Panc1 (cell line): ENCODE measurements at regions not wholly inside any gene's neighbourhood (a gene's known extent, or its start where the extent isn't known, plus 50 kb on each side); places are given as distances from the start of the nearest gene placed in this dataset.

ENCODE experiments used
- ATAC-seq: fragments of 200-7000 bp; cut with Tn5 transposase; 2 replicates; pipeline ENCODE4 v1.9.1; 2020; ENCODE audit warnings: mild to moderate bottlenecking, moderate library complexity
- BruUV-seq: library from RNA; stranded (reverse); fragments of 400-500 nt; replicated peaks from 2 replicates; lab custom pipeline; 2021; lab: Mats Ljungman, UMichigan
- CTCF ChIA-PET: fragments of 300-600 bp; sonication (Branson Sonifier 250); formaldehyde crosslinking; loops from one replicate; lab custom pipeline; 2022; ENCODE audit warnings: antibody characterized with exemption; lab: Charles Lee
- POLR2A ChIA-PET: fragments of 300-600 bp; sonication (Branson Sonifier 250); formaldehyde crosslinking; loops from one replicate; lab custom pipeline; 2022; ENCODE audit warnings: antibody characterized with exemption; lab: Charles Lee
- DNase-seq: peaks from one replicate; pipeline ENCODE4 v3.0.0-alpha.2; 2010; ENCODE audit warnings: low read depth, low spot score
- H3K27ac ChIP-seq: 2 replicates; pipeline ENCODE4 v1.5.1; 2011; ENCODE audit warnings: mild to moderate bottlenecking, low read length, inconsistent platforms
- H3K27me3 ChIP-seq: fragments of 200-500 bp; sonication (Bioruptor generic); 2 replicates; pipeline ENCODE4 v1.6.0; 2014; ENCODE audit warnings: low read length, inconsistent platforms; ENCODE audit not compliant: control insufficient read depth, insufficient read depth
- H3K36me3 ChIP-seq: fragments of 200-500 bp; sonication (Bioruptor generic); 2 replicates; pipeline ENCODE4 v1.5.1; 2014; ENCODE audit warnings: inconsistent platforms, mild to moderate bottlenecking, low read length, moderate library complexity; ENCODE audit not compliant: control insufficient read depth, insufficient read depth
- H3K4me1 ChIP-seq: 2 replicates; pipeline ENCODE4 v1.5.1; 2011; ENCODE audit warnings: inconsistent platforms, mild to moderate bottlenecking, low read length, moderate library complexity; ENCODE audit not compliant: control insufficient read depth, insufficient read depth
- H3K4me3 ChIP-seq, 2 experiments: 2 replicates each; pipeline ENCODE4 v1.5.1; 2011 to 2012; ENCODE audit warnings: low read depth in 2 of 2, low read length in 2 of 2, mild to moderate bottlenecking in 2 of 2, inconsistent platforms in 1 of 2, moderate library complexity in 1 of 2
- H3K9me3 ChIP-seq: fragments of 200-500 bp; sonication (Bioruptor generic); 2 replicates; pipeline ENCODE4 v1.5.1; 2014; ENCODE audit warnings: low read depth, mild to moderate bottlenecking, inconsistent platforms, low read length, moderate library complexity; ENCODE audit not compliant: control insufficient read depth, insufficient read depth
- POLR2AphosphoS5 ChIP-seq: IDR thresholded peaks from 2 replicates; pipeline ENCODE4 v1.6.1; 2012; ENCODE audit warnings: mild to moderate bottlenecking, low read depth, low read length, moderate library complexity
- SIN3A ChIP-seq: IDR thresholded peaks from 2 replicates; pipeline ENCODE4 v1.6.1; 2012; ENCODE audit warnings: low read depth, mild to moderate bottlenecking, low read length, moderate library complexity, borderline replicate concordance; ENCODE audit not compliant: insufficient read depth
- TCF7L2 ChIP-seq: IDR thresholded peaks from 2 replicates; pipeline ENCODE4 v1.6.1; 2011; ENCODE audit warnings: mild to moderate bottlenecking, low read depth, low read length, inconsistent platforms
- in situ Hi-C: cut with HindIII; loops from 2 replicates; pipeline ENCODE4 v1.10.0; 2016; ENCODE audit warnings: low sequenced_read_pairs, low pct_unique_long_range_greater_than_20kb
- intact Hi-C: fragments of 100-400 bp; cut with micrococcal nuclease; formaldehyde crosslinking; loops from one replicate; pipeline ENCODE4 v1.10.0; 2022; ENCODE audit not compliant: unreplicated experiment
- TF ChIP-seq, protein P1 (sequence below), 2 experiments: IDR thresholded peaks; 2 replicates each; pipeline ENCODE4 v1.6.1; 2011 to 2012; ENCODE audit warnings: low read depth in 2 of 2, control low read depth in 1 of 2, low read length in 1 of 2, mild to moderate bottlenecking in 1 of 2, moderate library complexity in 1 of 2; ENCODE audit not compliant: insufficient read depth in 1 of 2
- TF ChIP-seq, protein P2 (sequence below): fragments of 450-650 bp; IDR thresholded peaks from 2 replicates; pipeline ENCODE4 v1.5.1; 2017; ENCODE audit warnings: mild to moderate bottlenecking

DNA sequence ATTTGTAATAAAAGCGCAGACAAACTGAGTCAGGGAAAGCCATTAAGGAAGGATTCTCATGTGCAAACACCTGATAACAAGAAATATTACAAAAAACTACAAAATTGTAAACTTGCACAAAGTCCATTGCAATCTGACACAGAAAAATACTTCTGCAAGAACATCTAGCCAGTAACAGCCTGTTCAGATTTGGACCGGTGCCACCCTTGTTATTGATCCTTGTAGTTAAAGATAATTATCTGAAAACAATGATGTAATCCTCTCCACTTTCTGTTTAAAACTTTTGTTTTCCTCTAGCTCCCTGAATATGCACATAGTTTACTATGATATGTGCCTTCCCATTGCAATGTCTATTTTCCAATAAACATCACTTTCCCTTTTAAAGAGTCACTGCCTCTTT lies 1090.2 kb downstream of the PLOD2 start:
- in situ Hi-C loops (no loop called here), intact Hi-C loops (no loop called here)
- Histone ChIP-seq H3K4me1 (no peaks in the 10 kb centered on the region), H3K4me3 (no peak overlapping the region), H3K27ac (no peak overlapping the region), H3K36me3 (no peaks in the 10 kb centered on the region), H3K9me3 (no peaks in the 10 kb centered on the region), H3K27me3 (no peaks in the 10 kb centered on the region)
- DNase-seq (no peak), ATAC-seq (no peak)
- ChIA-PET CTCF (no interaction called here), POLR2A (no interaction called here)
- no peak for TF ChIP-seq TCF7L2
- TF ChIP-seq, protein P1, sequence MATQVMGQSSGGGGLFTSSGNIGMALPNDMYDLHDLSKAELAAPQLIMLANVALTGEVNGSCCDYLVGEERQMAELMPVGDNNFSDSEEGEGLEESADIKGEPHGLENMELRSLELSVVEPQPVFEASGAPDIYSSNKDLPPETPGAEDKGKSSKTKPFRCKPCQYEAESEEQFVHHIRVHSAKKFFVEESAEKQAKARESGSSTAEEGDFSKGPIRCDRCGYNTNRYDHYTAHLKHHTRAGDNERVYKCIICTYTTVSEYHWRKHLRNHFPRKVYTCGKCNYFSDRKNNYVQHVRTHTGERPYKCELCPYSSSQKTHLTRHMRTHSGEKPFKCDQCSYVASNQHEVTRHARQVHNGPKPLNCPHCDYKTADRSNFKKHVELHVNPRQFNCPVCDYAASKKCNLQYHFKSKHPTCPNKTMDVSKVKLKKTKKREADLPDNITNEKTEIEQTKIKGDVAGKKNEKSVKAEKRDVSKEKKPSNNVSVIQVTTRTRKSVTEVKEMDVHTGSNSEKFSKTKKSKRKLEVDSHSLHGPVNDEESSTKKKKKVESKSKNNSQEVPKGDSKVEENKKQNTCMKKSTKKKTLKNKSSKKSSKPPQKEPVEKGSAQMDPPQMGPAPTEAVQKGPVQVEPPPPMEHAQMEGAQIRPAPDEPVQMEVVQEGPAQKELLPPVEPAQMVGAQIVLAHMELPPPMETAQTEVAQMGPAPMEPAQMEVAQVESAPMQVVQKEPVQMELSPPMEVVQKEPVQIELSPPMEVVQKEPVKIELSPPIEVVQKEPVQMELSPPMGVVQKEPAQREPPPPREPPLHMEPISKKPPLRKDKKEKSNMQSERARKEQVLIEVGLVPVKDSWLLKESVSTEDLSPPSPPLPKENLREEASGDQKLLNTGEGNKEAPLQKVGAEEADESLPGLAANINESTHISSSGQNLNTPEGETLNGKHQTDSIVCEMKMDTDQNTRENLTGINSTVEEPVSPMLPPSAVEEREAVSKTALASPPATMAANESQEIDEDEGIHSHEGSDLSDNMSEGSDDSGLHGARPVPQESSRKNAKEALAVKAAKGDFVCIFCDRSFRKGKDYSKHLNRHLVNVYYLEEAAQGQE (IDR thresholded peaks at IDR 0.05; ENCODE audit: insufficient read depth in 1 of 2, low read depth in 2 of 2, low read length in 1 of 2), result no peak
- TF ChIP-seq SIN3A, result no peak
- TF ChIP-seq, protein P2, sequence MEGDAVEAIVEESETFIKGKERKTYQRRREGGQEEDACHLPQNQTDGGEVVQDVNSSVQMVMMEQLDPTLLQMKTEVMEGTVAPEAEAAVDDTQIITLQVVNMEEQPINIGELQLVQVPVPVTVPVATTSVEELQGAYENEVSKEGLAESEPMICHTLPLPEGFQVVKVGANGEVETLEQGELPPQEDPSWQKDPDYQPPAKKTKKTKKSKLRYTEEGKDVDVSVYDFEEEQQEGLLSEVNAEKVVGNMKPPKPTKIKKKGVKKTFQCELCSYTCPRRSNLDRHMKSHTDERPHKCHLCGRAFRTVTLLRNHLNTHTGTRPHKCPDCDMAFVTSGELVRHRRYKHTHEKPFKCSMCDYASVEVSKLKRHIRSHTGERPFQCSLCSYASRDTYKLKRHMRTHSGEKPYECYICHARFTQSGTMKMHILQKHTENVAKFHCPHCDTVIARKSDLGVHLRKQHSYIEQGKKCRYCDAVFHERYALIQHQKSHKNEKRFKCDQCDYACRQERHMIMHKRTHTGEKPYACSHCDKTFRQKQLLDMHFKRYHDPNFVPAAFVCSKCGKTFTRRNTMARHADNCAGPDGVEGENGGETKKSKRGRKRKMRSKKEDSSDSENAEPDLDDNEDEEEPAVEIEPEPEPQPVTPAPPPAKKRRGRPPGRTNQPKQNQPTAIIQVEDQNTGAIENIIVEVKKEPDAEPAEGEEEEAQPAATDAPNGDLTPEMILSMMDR, result no peak
- no peak for TF ChIP-seq POLR2AphosphoS5
- no TSS peak for BruUV-seq

DNA sequence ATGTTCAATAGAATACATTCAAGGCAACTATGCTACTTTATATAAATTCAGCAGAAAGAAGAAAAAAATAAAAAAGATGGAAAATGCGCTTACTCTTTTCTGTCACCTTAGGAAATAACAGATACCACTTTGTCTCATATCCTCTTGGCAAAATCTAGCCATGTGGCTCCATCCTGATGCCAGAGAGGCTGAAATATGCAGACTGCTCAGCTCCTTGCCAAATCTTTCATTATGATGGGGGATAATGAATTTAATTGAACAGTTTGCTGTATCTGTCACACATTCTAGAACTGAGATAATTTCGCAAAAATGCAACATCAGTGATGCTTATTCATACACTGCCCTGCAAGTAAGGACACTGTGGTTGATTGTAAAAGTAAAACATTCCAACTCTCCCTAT lies 1081.5 kb downstream of the PLOD2 start:
- in situ Hi-C loops, result no loop called here
- intact Hi-C loops, result no loop called here
- H3K27me3 ChIP-seq, result no peaks in the 10 kb centered on the region
- no peak overlapping the region for H3K4me3 ChIP-seq
- no TSS peak for BruUV-seq
- CTCF ChIA-PET, result no interaction called here
- no peaks in the 10 kb centered on the region for H3K4me1 ChIP-seq
- H3K36me3 ChIP-seq, result no peaks in the 10 kb centered on the region
- TF ChIP-seq, protein P2, result no peak
- TF ChIP-seq, protein P1 (IDR thresholded peaks at IDR 0.05; ENCODE audit: insufficient read depth in 1 of 2, low read depth in 2 of 2, low read length in 1 of 2), result no peak
- POLR2A ChIA-PET, result no interaction called here
- ATAC-seq (no peak), DNase-seq (no peak)
- no peak overlapping the region for H3K27ac ChIP-seq
- no peaks in the 10 kb centered on the region for H3K9me3 ChIP-seq
